HG02798 (cell line): ENCODE measurements at regions not wholly inside any gene's neighbourhood (a gene's known extent, or its start where the extent isn't known, plus 50 kb on each side); places are given as distances from the start of the nearest gene placed in this dataset.

Source experiments
- ATAC-seq: cut with Tn5 transposase; IDR thresholded peaks from one replicate; pipeline ENCODE4 v1.9.1; 2021; ENCODE audit warnings: mild to moderate bottlenecking; ENCODE audit not compliant: unreplicated experiment, poor library complexity

GRCh38 chr15:61798631-61799030 lies 261.6 kb downstream of the VPS13C start:
- no peak for ATAC-seq

GRCh38 chr15:61796056-61796455 lies 264.2 kb downstream of the VPS13C start:
- no peak for ATAC-seq

GRCh38 chr15:61794881-61795280 lies 265.4 kb downstream of the VPS13C start:
- no peak for ATAC-seq

GRCh38 chr15:61794276-61794675 lies 266.0 kb downstream of the VPS13C start:
- ATAC-seq: no peak

- ATAC-seq: no peak
These were observed 275.5 kb downstream of the VPS13C start for GRCh38 chr15:61784734-61785133.

- no peak for ATAC-seq
These were observed 279.8 kb downstream of the VPS13C start for GRCh38 chr15:61780278-61780980.

- no peak for ATAC-seq
These were observed 282.6 kb downstream of the VPS13C start for GRCh38 chr15:61777689-61778088.

- no peak for ATAC-seq
These were observed 290.7 kb downstream of the VPS13C start for GRCh38 chr15:61769557-61769956.

GRCh38 chr15:61768131-61768530 lies 292.1 kb downstream of the VPS13C start:
- no peak for ATAC-seq

GRCh38 chr15:61764981-61765380 lies 295.3 kb downstream of the VPS13C start:
- ATAC-seq: no peak

GRCh38 chr15:61764141-61764540 lies 296.1 kb downstream of the VPS13C start:
- no peak for ATAC-seq

- no peak for ATAC-seq
These were observed 297.6 kb downstream of the VPS13C start for GRCh38 chr15:61762676-61763075.

GRCh38 chr15:61759639-61760038 lies 300.6 kb downstream of the VPS13C start:
- no peak for ATAC-seq

GRCh38 chr15:61756071-61756820 lies 304.0 kb downstream of the VPS13C start:
- no peak for ATAC-seq

GRCh38 chr15:61755467-61755866 lies 304.8 kb downstream of the VPS13C start:
- ATAC-seq: no peak

GRCh38 chr15:61753018-61753710 lies 307.1 kb downstream of the VPS13C start:
- ATAC-seq: no peak

- no peak for ATAC-seq
These were observed 308.2 kb downstream of the VPS13C start for GRCh38 chr15:61752001-61752400.

- ATAC-seq: no peak
These were observed 309.8 kb downstream of the VPS13C start for GRCh38 chr15:61750271-61751084.

GRCh38 chr15:61749169-61749568 lies 311.1 kb downstream of the VPS13C start:
- no peak for ATAC-seq

- ATAC-seq: no peak
These were observed 311.7 kb downstream of the VPS13C start for GRCh38 chr15:61748529-61748928.
